Activated CD8-positive, alpha-beta T cell treated with anti-CD3 and anti-CD28 coated beads for 36 hours (primary cell): ENCODE measurements at regions not wholly inside any gene's neighbourhood (a gene's known extent, or its start where the extent isn't known, plus 50 kb on each side); places are given as distances from the start of the nearest gene placed in this dataset.

Experiments used
- ATAC-seq: fragments of 200-7000 bp; cut with Tn5 transposase; one replicate; pipeline ENCODE4 v1.10.0; 2021; ENCODE audit warnings: mild to moderate bottlenecking, moderate library complexity
- CTCF ChIA-PET: fragments of 350-600 bp; sonication (Branson Sonifier 250); formaldehyde crosslinking; loops from one replicate; lab custom pipeline; 2021; ENCODE audit warnings: antibody characterized with exemption; lab: Charles Lee
- POLR2A ChIA-PET: fragments of 350-600 bp; sonication (Branson Sonifier 250); formaldehyde crosslinking; loops from one replicate; lab custom pipeline; 2021; ENCODE audit warnings: antibody characterized with exemption; lab: Charles Lee
- DNase-seq: peaks from one replicate; pipeline ENCODE4 v3.0.0-alpha.2; 2020
- H3K27ac Mint-ChIP-seq: one replicate; pipeline ENCODE4 v1.8.0; 2021; ENCODE audit warnings: mild to moderate bottlenecking, mixed read lengths
- H3K27me3 Mint-ChIP-seq: one replicate; pipeline ENCODE4 v1.8.0; 2021; ENCODE audit warnings: mixed read lengths
- H3K36me3 Mint-ChIP-seq: one replicate; pipeline ENCODE4 v1.8.0; 2021; ENCODE audit warnings: low read depth, mixed read lengths
- H3K4me1 Mint-ChIP-seq: one replicate; pipeline ENCODE4 v1.8.0; 2021; ENCODE audit warnings: low read depth, mixed read lengths
- H3K4me3 Mint-ChIP-seq: one replicate; pipeline ENCODE4 v1.8.0; 2021; ENCODE audit warnings: mild to moderate bottlenecking, moderate library complexity, mixed read lengths
- H3K9me3 Mint-ChIP-seq: one replicate; pipeline ENCODE4 v1.8.0; 2021; ENCODE audit warnings: mixed read lengths
- CTCF ChIP-seq: fragments of 200-600 bp; IDR thresholded peaks from one replicate; pipeline ENCODE4 v1.8.0; 2022; ENCODE audit warnings: antibody characterized with exemption, mild to moderate bottlenecking
- intact Hi-C: fragments of 100-400 bp; cut with micrococcal nuclease; formaldehyde crosslinking; loops from one replicate; pipeline ENCODE4 v1.10.0; 2022

- CTCF ChIA-PET, result no interaction called here
- no peaks in the 10 kb centered on the region for H3K4me1 Mint-ChIP-seq
- POLR2A ChIA-PET, result no interaction called here
- H3K4me3 Mint-ChIP-seq, result no peak overlapping the region
- H3K36me3 Mint-ChIP-seq, result no peaks in the 10 kb centered on the region
- peaks cover 4% of the 10 kb centered on the region for H3K9me3 Mint-ChIP-seq
- DNase-seq, result no peak
- no peak overlapping the region for H3K27ac Mint-ChIP-seq
- no peak for ATAC-seq
- intact Hi-C loops, result no loop called here
- TF ChIP-seq CTCF, result no peak
- H3K27me3 Mint-ChIP-seq, result no peaks in the 10 kb centered on the region
These were observed 1277.7 kb upstream of the NXPH2 start for GRCh38 chr2:140057928-140058327.

GRCh38 chr2:140041811-140042210 is 1261.6 kb upstream of the NXPH2 start:
- intact Hi-C loops, result no loop called here

GRCh38 chr2:140041239-140041638 is 1261.0 kb upstream of the NXPH2 start:
- Mint-ChIP-seq H3K4me1 (no peaks in the 10 kb centered on the region), H3K9me3 (peaks cover 8% of the 10 kb centered on the region), H3K4me3 (no peak overlapping the region), H3K27ac (no peak overlapping the region), H3K36me3 (no peaks in the 10 kb centered on the region), H3K27me3 (no peaks in the 10 kb centered on the region)
- TF ChIP-seq CTCF, result no peak
- CTCF ChIA-PET, result no interaction called here
- DNase-seq, result no peak
- intact Hi-C loops, result no loop called here
- ATAC-seq, result no peak
- POLR2A ChIA-PET, result no interaction called here

More at GRCh38 chr2:140041811-140042210, 1261.6 kb upstream of the NXPH2 start:
- ChIA-PET POLR2A (no interaction called here), CTCF (no interaction called here)
- ATAC-seq (no peak), DNase-seq (no peak)
- Mint-ChIP-seq H3K36me3 (no peaks in the 10 kb centered on the region), H3K27me3 (no peaks in the 10 kb centered on the region), H3K27ac (no peak overlapping the region), H3K4me1 (no peaks in the 10 kb centered on the region), H3K9me3 (peaks cover 7% of the 10 kb centered on the region), H3K4me3 (no peak overlapping the region)
- TF ChIP-seq CTCF, result no peak

- CTCF ChIA-PET, result no interaction called here
- H3K9me3 Mint-ChIP-seq, result peaks cover 5% of the 10 kb centered on the region
- intact Hi-C loops, result no loop called here
- POLR2A ChIA-PET, result no interaction called here
- H3K36me3 Mint-ChIP-seq, result no peaks in the 10 kb centered on the region
- DNase-seq (no peak), ATAC-seq (no peak)
- no peaks in the 10 kb centered on the region for H3K4me1 Mint-ChIP-seq
- H3K4me3 Mint-ChIP-seq, result no peak overlapping the region
- no peak for TF ChIP-seq CTCF
- no peaks in the 10 kb centered on the region for H3K27me3 Mint-ChIP-seq
- H3K27ac Mint-ChIP-seq, result no peak overlapping the region
These were observed 1253.4 kb upstream of the NXPH2 start for GRCh38 chr2:140033638-140034037.

GRCh38 chr2:140027966-140028365 is 1247.8 kb upstream of the NXPH2 start:
- no peak overlapping the region for H3K4me3 Mint-ChIP-seq
- no peaks in the 10 kb centered on the region for H3K27me3 Mint-ChIP-seq
- peaks cover 3% of the 10 kb centered on the region for H3K9me3 Mint-ChIP-seq
- TF ChIP-seq CTCF, result no peak
- ATAC-seq, result no peak
- no peak overlapping the region for H3K27ac Mint-ChIP-seq
- CTCF ChIA-PET, result no interaction called here
- intact Hi-C loops, result no loop called here
- POLR2A ChIA-PET, result no interaction called here
- no peaks in the 10 kb centered on the region for H3K4me1 Mint-ChIP-seq
- no peak for DNase-seq
- H3K36me3 Mint-ChIP-seq, result no peaks in the 10 kb centered on the region
